ENCODE measurements at regions not wholly inside any gene's neighbourhood (a gene's known extent, or its start where the extent isn't known, plus 50 kb on each side); places are given as distances from the start of the nearest gene placed in this dataset.

- no peak for DNase-seq (ENCODE audit: low spot score)
- H3K4me3 ChIP-seq = no peak overlapping the region
- no peak for TF ChIP-seq CTCF (IDR thresholded peaks at IDR 0.05)
- no peak overlapping the region for H3K27ac ChIP-seq
Measured at GRCh38 chr11:119493712-119494111, 70.7 kb upstream of the THY1 start.

DNA sequence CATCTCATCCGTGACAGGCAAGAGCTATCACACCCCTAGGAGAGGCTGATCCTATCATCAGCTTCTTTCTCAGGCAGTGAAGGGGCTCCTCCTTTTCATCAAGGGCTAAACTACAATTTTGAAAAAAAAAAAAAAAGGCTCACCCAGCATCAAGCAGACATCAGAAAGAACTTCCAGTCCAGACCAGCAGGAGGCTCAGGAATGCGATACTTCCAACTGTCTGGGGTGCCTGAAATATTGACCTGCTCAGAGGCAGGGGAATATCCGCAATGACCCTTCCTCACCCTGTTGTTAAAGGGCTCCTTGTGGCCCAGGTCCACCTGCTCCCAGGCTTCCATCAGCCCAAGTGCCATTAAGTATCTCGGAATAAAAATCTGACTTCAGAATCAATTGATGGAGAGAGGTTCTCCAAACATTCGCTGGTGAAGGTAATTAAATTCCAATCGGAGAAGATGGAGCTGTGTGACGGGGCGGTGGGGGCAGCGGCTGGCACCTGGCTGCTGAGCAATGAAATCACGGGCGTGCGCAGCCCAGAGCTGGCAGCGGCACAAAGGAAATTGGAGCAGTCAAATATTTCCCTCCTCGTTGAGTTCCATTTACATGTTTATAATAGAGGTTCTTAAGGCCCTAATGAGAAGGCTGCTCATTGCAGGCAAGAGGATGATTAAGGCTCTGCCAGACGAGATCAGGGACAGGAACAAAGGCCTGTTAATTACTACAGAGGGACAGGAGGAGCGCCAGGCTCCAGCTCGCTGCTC, 69.0 kb upstream of the THY1 start:
- H3K4me3 ChIP-seq = no peak overlapping the region
- no peak for DNase-seq (ENCODE audit: low spot score)
- TF ChIP-seq CTCF (IDR thresholded peaks at IDR 0.05) = no peak
- no peak overlapping the region for H3K27ac ChIP-seq

DNA sequence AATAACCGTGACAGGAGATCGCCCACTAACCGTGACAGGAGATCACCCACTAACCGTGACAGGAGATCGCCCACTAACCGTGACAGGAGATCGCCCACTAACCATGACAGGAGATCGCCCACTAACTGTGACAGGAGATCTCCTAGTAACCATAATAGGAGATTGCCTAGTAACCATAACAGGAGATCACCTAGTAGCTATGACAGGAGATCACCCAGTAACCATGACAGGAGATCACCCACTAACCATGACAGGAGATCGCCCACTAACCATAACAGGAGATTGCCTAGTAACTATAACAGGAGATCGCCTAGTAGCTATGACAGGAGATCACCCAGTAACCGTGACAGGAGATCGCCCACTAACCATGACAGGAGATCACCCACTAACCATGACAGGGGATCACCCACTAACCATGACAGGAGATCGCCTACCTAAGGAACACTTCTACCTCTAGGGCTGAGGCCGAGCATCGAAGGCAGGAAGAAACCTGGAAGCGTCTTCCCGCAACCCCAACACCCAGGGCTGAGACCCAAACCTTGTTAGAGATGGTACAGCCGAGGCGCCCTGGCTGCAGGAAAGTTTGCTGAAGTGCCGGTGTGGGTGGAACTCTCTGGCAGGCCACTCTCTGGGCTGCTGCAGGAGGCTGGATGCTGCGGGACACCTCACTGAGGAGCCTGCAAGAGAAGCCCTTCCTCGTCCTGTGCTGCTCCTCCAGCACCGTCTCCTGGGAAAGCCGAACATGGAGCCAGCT, 67.5 kb upstream of the THY1 start:
- DNase-seq (ENCODE audit: low spot score) = no peak

DNA sequence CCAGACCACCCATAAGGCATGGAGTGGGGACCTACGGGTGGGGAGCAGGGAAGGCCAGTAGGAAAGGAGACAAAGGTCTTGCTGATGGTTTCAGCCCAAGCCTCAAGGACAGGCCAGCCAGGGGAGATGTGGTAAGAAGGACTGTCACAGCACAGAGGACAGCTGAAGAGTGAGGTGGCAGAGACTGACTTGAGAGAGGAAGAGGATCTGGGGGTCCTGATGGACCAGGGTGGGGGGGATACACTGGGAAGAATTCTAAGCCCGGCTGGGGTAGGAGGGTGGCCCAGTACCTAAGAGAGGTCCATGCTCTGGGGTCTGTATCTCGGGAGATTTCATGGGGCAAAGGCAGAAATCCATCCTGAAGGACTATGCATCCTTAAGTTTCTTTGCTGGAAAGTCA, 66.1 kb upstream of the THY1 start:
- no peak overlapping the region for H3K27ac ChIP-seq
- no peak for TF ChIP-seq CTCF (IDR thresholded peaks at IDR 0.05)
- no peak overlapping the region for H3K4me3 ChIP-seq
- no peak for DNase-seq (ENCODE audit: low spot score)

More for the DNA sequence above, 67.5 kb upstream of the THY1 start:
- Histone ChIP-seq H3K4me3 (no peak overlapping the region), H3K27ac (no peak overlapping the region)
- TF ChIP-seq CTCF (IDR thresholded peaks at IDR 0.05) = no peak

DNA sequence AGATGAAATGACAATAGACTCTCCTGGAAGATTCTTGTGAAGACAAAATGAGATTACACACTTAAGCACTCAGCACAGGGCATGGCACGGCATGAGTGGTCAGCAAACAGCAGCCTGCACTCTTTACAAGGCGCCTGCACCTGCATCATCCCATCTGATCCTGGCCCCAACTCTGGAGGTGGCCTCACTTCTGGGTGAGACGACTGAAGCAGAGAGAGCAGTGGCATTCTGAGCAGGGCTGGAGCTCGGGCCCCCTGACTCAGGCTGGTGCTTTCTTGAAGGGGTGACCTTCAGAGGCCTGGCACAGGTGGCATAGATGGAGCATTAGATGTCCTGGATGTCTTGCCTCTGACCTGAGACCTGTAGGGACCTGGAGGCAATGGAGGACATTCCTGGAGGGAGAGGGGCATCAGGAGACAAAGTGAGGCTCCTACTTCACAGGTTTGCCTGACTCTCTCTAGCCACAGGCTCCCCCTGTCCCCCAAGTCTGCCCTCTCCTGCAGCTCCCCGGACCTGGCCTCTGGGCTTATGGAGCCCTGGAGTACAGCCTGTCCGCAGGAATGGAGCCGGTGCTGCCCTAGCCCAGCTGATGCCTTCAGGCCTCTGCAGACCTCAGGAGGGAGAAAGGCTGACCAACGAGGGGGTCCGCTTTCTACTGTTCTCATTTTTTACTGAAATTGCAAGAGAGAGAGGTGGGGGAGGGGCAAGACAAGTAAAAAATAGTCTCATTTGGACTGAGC, 65.5 kb upstream of the THY1 start:
- TF ChIP-seq CTCF (IDR thresholded peaks at IDR 0.05) = no peak
- H3K27ac ChIP-seq = no peak overlapping the region
- H3K4me3 ChIP-seq = no peak overlapping the region
- peak; percentile 49 for DNase-seq (ENCODE audit: low spot score)

DNA sequence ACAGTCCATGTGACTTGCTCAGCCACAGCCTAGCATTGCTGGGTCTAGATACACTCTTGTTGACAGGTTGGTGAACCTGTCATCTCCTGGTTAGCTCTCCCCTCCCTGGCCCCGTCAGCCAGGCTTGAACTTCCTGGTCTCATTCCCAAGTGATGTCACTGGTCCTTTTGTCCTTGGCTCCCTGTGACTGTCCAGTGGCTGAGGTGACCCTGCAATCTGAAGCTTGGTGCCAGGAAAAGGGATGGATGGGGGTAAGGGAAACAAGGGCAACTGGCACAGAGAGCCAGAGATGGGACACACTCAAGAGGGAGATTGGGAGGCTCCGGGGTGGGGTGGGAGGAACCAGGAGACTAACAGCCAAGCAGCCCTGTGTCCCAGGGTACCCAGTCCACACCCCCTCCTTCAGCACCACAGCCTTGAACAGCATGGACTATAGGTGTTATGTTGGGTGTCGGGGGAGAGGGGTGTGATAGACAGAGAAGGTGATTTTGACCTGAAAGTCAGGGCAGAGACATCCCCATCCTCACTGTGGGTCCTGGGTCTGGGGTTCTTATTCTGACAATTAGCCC, 63.8 kb upstream of the THY1 start:
- DNase-seq (ENCODE audit: low spot score) = peak; percentile 69

More for the DNA sequence above, 63.8 kb upstream of the THY1 start:
- no peak for TF ChIP-seq CTCF (IDR thresholded peaks at IDR 0.05)
- Histone ChIP-seq H3K4me3 (no peak overlapping the region), H3K27ac (no peak overlapping the region)
